Smooth muscle cell of the brain vasculature (primary cell): ENCODE measurements at regions not wholly inside any gene's neighbourhood (a gene's known extent, or its start where the extent isn't known, plus 50 kb on each side); places are given as distances from the start of the nearest gene placed in this dataset.

Source experiments
- DNase-seq: peaks from one replicate; pipeline ENCODE4 v3.0.0-alpha.2; 2012; ENCODE audit warnings: low read depth, low spot score

- no peak for DNase-seq
Measured at GRCh38 chr2:12968399-12968798, 251.7 kb downstream of the TRIB2 start.

GRCh38 chr2:12970861-12971260 is 254.1 kb downstream of the TRIB2 start:
- DNase-seq, result no peak

GRCh38 chr2:12971581-12972365 is 255.0 kb downstream of the TRIB2 start:
- DNase-seq, result no peak

GRCh38 chr2:12978066-12978835 is 261.5 kb downstream of the TRIB2 start:
- no peak for DNase-seq

GRCh38 chr2:12979066-12979465 is 262.3 kb downstream of the TRIB2 start:
- no peak for DNase-seq

DNA sequence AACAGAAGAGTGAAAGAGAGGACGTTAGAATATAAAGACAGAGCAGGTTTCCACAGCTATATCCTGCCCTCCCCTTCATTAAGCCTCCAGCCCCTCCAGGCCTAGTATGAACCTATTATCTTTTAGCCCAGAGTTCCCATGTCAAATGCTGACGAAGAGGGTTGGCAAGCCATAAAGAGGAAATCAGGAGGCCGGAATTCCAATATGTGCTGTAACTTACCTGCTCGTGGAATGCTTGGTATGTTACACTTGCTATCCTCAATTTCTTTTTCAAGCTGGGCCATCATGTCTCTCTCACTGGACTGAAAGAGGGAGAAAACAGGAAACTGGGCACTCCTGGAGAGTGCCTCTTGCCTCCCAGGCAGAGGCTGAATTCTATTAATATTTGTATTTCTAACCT is 264.1 kb downstream of the TRIB2 start:
- DNase-seq, result no peak

DNA sequence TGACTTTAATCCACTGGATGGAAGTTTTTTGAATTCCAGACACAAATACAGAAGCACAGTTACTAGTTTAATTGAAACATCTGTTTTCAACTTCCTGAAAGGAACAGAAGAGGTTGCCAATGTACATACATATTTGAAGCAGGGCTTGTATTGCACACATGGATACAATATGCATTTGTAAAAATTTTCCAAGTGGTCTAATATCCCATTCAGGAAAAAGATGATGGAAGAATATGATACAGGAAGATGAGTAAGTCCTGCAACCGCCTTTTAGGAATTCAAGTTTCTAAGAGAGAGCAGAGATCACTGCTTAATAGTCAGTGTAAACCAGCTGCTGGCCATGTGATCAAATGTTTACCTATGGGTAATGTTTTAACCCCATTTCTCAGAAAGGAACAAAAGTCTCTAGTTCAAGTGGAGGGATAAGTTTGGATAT is 265.4 kb downstream of the TRIB2 start:
- DNase-seq, result no peak

DNA sequence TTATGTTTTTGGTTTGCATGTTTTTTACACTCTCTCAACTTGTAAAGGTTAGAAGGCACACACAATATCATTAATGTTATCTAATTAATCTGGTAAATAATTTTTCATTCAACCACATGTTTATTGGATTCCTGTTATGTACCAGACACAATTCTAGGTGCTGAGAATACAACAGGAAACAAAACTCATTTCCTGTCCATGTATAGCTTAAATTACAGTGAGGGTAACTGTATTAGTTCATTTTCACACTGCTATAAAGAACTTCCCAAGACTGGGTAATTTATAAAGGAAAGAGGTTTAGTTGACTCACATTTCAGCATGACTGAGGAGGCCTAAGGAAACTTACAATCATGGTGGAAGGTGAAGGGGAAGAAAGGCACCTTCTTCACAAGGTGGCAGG is 270.5 kb downstream of the TRIB2 start:
- DNase-seq, result no peak

- DNase-seq, result no peak
Measured at GRCh38 chr2:12988279-12988678, 271.5 kb downstream of the TRIB2 start.

DNA sequence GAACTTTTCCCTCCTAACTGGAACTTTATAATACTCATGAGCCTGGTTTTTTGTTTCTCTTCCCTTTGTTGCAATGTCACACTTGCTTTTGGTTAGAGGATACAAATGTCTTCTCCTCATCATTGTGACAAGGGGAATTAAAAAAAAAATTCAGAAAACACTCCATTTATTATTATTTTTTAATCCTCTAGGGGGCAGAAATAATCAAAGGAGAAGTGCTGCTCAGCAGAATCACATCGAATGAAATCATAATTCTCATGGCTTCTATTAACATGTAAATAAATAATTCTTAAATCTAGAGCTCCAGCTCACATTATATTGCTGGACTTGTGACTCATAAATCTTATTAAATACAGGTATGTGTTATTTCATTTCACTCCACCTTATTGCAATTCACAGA is 273.8 kb downstream of the TRIB2 start:
- DNase-seq, result no peak

DNA sequence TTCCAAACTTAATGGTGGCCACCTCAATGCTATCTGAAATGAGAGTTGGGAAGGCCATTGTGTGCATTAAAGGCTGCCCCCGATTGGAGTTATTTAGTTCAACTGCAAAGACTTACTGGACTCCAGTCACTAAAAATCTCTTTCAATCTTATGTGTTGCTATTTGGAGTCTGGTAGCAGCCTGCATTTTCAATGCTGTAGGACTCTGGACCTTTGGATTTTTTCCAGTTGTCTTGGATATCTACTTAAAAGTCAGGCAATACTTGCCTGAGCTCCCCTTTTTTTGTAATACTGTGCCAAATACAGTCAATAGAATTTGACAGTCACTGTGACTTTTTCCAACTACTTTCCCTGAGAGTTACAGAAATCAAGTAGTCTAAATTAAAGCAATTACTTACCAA is 281.9 kb downstream of the TRIB2 start:
- DNase-seq, result no peak

DNA sequence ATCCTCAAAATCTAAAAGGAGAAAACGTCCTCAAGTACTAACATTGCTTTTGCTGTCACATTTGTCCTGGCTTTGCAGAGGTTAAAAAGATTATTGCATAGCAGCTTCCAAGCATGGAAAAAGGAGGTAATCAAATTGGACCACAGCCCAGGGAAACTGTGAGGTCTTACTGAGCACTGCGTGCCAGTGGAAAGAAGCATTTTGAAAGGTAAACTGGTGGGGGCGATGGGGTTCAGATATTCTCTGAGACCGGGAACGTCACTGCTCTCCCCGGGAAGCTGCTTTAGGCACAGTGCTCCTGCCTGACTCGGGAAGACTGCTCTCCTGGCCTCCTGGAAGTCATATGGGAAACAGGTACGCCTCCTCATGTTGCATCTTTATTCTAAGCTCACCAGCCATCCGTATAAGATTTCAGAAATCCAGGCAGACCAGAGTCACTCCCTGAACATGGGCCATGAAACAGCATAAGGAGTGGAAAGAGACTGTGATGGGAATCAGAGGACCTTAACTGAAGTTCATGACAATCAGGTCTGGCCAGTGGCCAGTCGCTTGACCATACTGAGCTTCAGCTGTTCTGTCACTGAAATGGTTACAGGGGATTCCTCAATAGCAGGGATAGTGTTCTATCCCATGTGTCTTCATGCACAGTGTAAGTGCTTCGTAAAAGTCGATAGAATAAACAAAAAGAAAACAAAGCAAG is 284.1 kb downstream of the TRIB2 start:
- no peak for DNase-seq

DNA sequence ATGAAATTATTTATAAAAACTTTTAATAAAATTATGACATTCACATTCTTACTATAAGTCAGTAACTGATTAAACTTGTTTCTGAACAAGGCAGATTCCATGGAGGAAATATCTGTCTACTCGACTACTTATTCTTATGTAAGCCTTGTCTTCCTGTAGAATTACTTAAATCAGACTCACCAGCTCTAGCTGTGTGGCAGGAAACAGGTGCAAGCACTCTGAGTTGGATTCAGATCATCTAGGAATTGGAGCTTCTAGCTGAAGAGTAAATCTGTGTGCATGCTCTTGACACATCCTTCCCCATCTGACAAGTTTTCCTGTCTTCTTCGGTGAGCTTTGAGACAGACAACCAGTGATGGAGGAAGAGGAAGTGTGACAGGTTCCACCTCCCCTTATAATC is 284.7 kb downstream of the TRIB2 start:
- no peak for DNase-seq

DNA sequence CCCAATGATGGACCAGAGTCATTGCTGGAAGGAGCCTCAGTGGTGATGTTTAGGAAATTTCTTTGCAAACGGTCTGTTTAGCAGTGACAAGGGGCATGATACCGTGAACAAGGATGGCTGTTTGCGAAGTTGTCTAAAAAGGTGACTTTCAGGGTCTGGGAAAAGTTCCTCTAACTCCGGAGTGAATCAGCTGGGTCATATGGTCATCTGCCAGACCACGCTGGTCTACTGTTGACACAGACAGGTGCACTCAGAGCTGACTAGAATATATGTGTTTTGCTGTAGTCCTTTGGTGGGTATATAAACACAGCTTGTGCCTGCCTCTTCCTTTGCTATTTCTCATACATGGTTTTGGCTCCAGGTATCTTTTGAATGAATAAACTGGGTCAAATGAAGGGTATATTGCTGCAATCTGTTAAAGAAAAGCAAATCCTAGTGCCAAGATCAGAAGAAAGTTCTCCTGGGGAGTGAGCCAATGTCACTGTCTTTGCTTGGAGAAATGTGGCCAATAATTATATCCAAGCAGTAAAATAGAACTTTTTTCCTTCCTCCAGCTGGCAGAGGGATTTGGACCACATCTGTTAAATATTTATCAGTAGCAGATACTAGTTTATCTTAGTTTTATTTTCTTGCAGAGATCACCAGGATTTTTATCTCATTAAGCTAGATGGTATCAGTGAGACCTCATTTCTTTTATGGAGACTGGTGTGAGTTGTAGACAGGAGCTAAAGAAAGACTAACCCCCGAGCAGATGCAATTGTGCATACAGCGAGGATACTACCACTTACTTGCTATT is 286.0 kb downstream of the TRIB2 start:
- DNase-seq, result no peak

GRCh38 chr2:13003500-13003899 is 286.8 kb downstream of the TRIB2 start:
- no peak for DNase-seq

- no peak for DNase-seq
Measured at GRCh38 chr2:13005048-13005447, 288.3 kb downstream of the TRIB2 start.

DNA sequence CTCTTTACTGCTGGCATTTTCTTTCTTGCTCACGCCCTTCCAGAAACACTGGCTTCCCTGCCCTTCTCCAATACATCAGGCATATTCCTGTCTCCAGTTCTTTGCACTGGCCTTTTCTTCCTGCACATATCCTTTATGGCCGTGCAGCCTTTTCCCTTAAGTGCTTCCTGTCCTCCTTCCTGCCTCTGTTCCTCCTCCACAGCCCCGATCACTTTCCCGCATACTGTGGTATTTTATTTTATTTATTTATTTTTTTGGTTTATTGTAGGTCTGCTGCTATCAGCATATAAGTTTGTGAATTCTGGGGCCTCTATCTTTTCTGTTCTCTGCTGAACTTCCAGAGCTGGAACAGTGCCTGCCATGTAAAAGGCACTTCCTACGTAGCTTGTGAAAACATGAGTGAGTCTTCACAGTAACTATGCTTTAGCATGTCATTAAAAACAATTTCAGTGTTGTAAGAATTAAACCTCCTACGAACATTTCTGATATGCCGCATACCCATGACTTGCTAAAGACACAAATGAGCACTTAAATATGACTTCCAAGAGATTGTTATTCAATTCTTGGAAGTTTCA is 289.1 kb downstream of the TRIB2 start:
- DNase-seq, result no peak

GRCh38 chr2:13006426-13006825 is 289.7 kb downstream of the TRIB2 start:
- DNase-seq, result no peak

GRCh38 chr2:13006829-13007717 is 290.3 kb downstream of the TRIB2 start:
- DNase-seq, result peak; percentile 82

DNA sequence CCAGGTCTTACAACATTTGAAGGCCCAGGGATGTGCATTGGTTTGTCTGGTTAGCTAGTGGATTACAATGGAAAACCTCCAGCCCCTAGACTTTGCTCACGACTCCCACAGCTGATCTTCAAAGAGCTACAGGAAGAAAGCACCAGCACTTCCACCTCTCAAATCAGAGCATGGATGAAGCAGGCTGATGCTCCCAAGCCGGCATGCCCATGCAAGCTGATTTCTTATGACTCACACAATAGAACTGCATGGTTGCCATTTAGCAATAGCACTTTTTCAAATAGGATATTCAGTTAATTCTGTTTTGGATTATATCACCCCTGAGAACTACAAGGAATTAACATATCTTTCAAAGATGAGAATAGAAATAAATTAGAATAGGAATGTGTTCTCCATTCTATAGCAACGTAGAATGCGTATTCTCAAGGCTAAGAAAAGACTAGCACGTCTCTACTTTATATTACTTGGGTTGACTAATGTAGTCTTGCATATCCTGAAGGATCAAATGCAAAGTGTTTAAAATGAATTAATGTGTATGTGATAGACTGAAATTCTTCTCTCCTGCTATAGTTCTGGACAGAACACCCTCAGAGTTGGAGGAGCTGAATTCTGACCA is 292.4 kb downstream of the TRIB2 start:
- no peak for DNase-seq
